NCI-H146 treated with DMSO at 0.1 percent for 48 hours (cell line): ENCODE measurements at regions not wholly inside any gene's neighbourhood (a gene's known extent, or its start where the extent isn't known, plus 50 kb on each side); places are given as distances from the start of the nearest gene placed in this dataset.

Experiments
- DNase-seq: peaks from one replicate; lab custom pipeline; 2025; ENCODE audit not compliant: unreplicated experiment; lab: John Stamatoyannopoulos, UW

DNA sequence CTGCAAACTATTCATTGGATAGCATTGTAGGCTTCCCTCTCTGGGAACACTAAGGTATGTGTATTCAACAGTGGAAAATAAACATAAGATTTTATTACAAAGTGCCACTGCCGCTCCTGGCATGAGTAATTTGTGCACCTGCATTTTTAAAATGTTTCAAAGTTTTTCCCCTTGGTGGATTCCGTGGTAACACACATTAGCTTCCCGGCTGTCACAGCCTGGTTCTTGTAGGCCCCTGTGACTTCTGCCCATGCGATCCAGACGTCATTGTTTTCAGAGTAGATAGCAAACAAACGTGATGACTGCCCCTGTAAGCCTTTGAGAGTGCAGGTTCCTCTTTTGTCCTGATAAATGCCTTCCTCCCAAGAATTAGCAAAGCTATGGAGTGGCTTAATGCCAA is 421.0 kb downstream of the ZNF521 start:
- DNase-seq, result no peak

DNA sequence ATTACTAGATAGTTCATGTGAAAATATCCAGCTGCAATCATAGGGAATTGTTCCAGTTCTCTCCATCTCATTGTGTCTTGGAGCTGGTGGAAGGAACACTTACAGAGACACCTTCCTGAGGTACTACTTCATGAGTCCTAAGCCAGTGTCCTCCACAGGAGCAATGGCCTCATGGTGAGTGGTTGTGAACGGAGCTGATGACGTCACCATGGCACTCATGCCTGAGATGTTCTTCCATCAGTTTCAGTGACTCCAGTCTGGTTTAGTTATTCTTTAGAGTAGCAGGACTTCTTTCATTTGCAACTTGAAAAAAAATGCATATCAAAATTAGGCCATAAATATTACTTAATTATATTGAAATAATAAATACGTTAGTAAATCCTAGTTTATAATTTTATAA is 418.6 kb downstream of the ZNF521 start:
- DNase-seq, result no peak

DNA sequence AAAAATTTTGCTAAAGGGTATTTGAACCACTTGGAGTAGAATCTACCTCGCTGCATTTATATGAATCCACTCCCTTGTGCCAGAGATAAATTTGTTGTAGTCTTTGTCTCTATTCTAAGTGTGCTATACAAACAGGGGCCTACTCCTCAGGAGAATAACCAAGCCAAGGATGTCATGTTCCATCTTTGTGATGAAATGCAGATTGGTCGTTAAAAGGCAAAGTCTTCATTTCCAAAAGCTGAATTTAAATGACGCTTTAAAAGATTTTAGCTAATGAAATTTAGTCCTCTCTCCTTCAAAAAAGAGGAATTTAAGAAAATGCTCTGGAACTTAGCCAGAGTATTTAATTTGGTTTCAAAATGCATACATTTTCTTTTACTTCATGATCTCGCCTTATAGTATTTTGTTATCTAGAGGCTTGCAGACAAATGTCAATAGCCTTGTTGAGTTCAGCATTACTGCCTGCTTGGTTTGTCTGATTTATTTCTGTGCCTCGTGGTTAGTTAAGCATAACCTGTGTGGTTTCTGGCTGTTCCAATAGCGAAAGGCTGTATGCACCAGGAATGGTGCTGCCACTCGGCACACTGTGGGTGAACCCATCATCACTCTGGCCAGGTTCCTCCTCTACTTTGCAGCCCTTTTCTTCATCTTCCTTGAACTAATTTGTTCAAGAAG is 417.6 kb downstream of the ZNF521 start:
- no peak for DNase-seq

DNA sequence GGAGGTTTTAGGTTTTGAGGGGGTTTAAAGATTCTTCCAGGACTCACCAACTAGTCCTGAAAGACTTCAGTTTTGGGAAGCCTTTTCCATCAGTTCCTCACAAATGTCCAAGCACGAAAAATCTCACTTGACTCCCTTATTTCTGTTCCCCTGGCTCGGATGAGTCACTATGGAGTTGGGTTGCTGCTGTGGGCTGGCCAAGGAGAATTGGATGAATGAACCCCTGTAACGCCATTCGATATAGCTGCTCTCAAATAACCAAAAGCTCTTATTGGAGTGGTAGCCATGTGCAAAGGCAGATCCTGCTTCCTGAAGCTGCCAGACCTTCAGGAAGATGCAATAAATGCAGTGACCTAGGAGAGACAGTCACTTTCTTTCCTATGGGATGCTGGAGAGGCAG is 417.0 kb downstream of the ZNF521 start:
- no peak for DNase-seq

DNA sequence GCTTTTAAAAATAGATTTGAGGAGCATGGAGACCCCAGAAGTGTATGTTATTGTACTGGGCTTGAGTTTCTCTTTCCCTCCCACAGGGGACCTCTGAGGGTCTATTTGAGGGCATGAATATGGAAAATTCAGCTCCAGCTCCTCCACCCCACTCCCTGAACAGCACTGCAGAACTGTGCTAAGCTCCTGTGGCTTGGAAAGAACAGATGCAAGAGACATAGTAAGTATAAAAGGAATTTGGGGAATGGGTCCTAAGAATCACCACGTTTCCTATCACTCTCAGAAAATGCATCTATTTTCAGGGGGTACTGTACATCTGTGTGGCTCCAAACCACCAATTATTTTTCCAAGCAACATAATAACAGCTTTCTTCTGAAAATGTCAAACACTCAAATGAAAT is 416.1 kb downstream of the ZNF521 start:
- no peak for DNase-seq

DNA sequence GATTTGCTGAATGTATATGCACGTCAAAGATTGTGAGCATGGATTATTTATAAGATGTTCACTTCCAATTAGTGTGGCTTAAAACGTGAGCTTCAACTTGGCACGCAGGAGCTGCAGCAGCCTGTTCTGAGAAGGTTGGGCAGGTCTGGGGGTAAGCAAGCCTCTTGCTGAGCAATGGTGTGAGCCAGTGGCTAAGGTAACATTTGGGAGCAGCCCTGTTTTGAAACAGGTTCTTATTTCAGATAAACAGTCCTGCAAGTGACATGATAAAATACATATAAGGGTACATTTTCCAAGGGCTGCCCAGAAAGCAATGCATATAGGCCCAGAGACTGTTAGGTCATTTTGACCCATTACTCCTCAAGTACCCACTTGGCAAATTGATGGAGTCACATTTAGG is 415.3 kb downstream of the ZNF521 start:
- DNase-seq, result no peak

DNA sequence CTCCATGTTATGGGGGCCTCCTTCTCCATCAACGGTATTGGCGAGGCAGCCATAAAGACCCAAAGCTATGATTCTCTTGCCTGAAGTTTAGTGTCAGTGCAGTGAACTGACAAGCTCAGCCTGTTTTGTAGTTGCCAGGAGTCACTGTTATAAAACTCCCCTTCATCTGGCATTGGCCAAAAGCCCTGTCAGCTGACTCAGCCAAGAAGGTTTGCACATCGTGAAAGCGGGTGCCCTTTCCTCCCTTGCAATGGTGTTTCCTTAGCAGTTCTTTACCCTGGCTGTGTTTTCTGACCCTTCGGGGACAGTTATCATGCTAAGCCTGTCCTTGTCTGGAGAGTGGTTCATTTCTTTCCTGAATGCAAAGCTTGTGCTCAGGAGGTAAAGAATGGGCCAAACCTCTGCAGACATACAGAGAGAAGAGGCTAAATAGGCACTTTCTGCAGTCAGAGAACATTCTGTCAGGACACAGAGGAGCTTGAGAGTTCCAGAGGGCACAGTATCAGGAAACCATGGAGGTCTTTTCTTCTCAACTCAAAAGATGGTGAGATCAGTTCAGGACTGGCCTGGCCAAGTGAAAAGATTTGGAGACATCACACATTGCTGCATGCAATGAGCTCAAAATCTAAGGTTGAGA is 414.2 kb downstream of the ZNF521 start:
- DNase-seq, result no peak

DNA sequence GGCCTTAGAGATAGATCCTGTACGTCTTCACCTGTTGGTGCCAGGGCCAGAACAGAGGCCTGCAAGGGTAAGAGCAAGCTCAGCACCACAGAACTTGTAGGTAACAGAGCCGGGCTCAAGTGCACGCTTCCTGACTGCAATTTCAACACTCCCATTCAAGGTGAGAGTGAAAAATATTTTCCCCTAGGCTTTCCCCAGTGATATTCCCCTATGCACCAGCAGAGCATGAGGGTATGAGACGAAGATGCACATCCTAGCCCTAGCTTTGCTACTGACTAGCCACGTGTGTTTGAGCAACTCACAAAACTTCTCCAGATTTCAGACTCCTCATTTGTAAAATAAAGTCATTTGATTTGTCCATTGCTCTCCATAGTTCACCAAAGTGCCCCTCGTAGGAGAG is 411.6 kb downstream of the ZNF521 start:
- no peak for DNase-seq

DNA sequence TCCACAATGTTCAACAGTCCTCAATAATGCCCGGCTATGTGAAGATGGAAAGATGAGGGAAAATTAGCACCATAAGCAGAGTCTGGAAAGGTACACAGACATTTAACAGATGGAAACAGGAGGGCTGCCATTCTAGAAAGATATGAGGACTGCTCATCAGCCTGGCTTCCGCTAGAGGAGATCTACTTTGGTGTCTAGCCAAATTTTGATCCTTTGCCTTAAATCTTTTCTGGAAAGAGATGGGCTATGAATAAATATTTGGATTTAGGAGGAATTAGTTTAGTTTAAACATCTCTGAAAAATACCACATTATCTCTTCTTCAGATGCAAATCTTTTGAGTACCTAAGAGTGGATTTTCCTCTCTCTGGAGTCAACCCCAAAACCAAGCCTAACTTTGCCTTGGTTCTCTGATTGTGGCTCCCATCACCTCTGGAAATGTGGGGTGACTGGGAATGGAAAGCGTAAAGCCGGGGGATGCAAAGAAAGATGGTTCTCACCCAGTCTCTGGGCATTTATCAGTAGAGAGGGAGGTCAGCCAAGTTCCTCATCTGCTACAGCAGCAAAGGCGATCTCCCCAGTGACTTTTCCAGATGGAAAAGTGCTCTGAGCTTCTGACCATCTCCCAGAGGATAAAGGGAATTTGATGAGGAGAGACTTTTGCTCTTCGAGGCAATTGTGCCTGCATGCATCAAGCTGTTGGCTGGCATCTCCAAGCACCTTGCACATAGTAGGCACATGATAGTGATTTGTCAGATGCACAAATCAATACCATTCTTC is 410.6 kb downstream of the ZNF521 start:
- no peak for DNase-seq

DNA sequence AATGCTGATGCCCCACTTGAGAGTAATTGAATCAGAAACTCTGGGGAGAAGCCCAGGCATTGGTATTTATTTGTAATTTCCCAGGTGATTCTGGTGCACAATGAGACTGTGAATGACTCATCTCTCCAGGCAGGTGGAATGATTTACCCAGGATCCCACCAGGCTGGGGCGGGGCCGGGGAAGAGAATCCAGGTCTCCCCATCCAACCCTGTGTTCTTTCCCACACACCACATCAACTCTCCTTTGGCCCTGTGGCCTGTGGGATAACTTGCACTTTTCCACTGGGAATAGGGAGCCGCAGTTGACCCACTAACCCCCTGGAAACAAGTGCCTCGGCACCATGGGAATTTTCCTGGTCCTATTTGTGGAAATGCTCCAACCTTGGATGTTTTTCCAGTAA is 409.8 kb downstream of the ZNF521 start:
- DNase-seq, result no peak

DNA sequence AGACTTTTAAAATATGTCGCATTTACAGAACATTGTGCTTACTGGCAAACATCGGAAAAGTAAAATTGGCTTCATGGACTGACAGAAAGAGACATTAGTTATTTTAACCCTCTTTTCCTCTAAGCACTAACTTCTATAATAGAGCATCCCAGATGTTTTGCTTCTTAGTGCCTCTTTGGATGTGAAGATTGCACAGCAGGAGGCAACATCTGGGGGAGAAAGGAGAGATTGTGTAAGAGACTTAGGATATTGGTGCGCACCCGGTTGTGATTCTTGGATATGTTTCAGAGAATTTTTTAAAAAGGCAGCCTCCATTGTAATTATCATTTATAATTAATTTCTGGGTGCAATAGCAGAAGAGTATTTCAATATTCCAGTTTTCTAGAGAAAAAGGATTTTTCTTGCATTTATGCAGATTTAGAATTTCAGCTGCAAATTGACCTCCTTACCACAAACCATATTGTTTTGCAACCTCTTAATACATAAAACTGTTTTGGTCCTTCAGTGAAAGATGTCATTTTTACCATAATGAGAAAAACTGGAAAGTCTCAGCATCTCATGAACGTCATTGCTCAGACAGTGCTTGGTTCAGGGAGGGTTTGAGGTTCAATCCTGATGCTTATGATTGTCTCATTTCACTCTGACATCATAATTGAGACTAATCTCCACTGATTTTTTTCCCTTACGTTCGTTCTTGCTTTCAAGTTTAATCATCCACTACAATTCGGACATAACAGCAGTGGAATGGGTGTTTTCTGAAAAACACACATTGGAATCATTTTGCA is 404.3 kb downstream of the ZNF521 start:
- no peak for DNase-seq

DNA sequence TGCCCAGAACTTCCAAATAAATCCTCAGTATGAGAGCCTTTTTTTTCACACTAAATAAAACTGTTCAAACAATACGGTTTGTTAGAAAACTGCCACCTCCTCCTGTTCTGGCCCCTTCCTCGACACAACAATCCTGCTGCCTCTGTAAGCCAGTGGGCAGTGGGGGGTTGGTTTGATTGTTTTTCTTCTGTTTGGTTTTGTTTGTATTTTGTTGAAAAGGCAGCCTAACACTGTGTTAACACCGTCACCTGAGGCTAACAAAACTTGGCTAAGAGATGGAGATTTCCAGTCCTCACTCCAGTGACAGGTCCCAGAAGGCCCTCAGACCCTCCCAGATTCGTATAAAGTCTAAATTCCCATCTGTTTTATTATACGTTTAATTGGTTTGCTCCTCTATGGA is 402.1 kb downstream of the ZNF521 start:
- DNase-seq, result no peak

DNA sequence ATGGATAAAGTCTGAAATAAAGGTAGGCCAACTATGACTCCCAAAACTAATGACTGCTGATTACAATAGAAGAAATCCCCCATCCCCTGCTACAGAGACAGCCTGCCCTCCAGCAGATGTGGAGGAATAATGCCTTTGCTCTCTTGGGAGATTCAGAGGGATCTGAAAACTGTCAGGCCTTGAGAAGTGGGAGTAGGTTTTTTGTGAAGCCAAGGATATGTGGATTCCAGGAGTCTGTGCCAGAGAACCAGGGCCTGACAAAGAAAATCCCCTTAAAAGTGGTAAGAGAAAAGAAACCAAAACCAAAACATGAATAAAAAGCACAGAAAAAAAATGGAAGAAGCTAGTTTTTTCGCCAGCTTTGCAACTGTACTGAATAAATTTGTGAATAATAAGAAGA is 397.6 kb downstream of the ZNF521 start:
- no peak for DNase-seq

DNA sequence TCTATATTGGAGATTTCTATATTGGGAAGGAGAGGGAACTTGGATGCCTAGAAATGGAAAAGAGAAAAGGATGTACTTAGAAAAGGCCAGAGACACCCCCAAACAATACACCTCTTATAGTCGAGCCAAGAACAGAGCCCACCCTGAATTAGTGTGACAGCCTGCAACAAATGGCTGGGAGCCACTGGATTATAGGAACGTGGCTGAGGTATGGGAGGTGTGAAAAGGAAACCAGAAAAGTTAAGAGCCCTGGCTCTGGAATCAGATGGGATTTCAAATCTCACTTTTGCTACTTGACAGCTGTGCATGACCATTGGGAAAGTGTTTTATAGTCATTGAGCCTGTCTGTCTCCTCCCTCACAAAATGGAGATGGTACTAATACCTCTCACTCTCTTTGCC is 394.0 kb downstream of the ZNF521 start:
- no peak for DNase-seq

DNA sequence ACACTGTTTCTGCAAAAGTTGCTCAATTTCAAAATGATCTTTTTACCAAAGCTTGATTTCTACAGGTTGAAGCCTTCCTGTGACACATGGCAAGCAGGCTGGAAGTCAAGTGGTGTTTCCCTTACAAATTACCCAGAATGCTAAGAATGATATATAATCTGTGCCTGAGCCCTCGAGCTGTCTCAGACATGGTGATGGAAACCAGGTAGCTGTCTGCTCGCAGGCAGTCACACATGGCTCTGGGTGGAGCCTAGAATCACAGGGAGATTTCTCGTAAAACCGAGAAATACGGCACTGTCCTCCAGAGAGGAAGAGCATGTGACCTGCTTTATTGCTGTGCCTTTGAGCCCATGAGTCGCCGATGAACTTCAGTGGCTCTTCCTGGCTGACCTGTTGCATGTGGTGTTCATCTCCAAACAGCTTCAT is 392.9 kb downstream of the ZNF521 start:
- DNase-seq, result no peak

DNA sequence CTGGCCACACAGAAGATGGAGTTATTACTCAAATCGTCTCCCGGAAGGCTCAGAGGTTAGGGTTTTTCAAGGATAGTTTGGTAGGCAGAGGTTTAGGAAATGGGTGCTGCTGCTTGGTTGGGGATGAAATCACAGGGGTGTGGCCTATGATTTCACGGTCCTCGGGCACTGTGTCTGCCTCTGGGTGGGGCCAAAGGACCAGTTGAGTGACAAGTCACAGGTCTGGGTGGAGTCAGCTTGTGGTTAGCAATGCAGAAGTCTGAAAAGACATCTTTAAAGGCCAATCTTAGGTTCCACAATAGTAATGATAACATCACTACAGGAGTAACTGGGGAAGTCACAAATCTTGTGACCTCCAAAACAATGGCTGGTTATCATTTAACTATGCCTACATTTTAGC is 387.8 kb downstream of the ZNF521 start:
- DNase-seq, result no peak

DNA sequence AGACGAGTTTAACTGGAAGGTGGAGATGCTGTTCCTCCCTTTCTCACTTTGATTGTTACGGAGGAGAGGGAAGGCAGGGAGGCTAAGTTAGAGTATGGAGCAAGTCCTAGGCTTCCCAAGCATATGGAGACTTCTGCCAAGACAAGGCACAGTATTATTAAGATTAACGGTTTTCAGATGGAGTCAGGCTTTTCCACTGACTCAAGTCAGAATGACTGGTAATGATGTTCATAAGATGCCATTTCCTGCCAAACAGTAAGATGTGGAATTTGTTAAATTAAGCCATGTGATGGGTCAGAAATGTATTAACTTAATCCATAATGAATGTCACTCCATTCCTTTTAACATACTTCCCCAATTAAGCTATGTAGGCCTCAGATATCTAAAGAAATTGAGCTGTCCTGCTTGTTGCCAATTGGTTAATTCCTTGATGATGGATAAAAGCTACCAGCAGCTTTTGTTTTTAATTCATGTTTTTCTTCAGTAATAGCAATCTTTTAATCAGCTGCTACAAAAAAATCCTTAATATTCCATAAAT is 383.7 kb downstream of the ZNF521 start:
- DNase-seq, result no peak

DNA sequence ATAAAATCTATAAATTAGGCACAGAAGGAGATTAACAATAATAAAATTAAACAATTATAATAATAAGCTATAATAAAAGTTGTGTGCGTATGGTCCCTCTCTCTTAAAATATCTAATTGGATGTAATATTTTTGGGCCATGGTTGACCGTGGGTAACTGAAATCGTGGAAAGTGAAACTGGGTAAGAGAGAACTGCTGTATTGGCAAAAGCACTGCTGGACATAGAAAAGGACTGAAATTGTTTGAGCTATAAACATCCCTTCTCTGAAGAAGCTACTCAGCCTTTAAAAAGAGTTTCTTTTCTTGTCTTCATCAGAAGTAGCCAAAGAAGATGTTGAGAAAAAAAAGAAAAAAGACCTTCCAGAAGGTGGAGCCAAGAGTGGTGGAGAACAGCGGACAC is 379.4 kb downstream of the ZNF521 start:
- DNase-seq, result no peak

DNA sequence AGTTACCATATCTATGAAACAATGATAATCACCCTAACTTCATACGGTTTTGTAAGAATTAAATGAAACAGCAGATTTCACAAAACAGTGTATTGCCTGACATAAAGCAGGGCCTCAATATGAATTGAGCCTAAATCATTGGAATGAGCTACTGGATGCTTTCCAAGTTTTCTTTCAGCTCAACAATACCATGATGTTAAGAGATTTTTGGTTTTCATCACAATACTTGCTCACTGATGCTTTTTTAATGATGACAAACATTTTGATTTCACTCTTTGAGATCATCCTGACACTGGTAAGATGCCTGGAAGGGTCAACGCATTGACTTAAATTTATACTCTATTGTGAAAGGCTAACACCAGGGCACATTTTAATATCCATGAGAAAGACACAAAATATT is 377.5 kb downstream of the ZNF521 start:
- no peak for DNase-seq

DNA sequence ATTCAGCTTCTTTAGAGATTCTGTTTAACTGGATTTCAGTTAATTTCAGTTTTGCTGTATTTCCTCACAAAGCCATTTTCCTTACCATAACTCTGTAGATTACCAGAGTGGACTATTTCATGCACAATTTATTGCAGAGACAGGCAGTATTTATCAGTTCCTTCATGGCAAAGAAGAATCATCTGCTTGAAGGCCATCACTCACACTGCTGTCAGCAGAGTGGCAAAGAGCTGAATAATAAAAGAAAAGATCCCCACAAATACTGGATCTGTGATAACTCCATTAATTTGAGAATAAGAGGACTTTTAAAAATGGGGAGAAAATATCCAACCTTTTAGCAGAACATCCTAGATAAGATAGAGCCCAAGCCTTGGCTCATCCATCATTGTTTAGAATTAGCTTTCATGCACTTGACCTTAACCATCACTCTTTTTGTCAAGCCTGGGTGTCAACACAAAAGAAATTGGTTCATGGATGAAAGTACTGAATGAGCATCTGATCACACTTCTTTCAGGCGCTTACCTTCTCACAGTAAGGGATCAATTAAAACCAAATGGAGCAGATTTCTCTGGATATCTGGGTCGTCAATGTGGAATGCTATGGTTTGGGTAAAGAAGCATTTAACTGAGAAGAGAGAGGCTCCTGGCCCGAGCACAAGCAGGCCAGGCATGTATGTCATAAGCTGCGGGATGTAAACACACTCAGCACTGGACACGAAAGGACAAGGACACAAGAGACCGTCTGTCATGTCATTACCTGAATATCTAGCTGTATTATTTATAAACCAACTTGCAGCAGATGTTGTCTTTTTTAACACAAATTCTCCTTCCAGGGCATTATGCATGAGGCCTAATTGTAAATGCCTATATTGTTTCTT is 376.2 kb downstream of the ZNF521 start:
- DNase-seq, result no peak
